Fibroblast of the conjunctiva (primary cell): ENCODE measurements at regions not wholly inside any gene's neighbourhood (a gene's known extent, or its start where the extent isn't known, plus 50 kb on each side); places are given as distances from the start of the nearest gene placed in this dataset.

Experiments used
- DNase-seq: peaks from one replicate; pipeline ENCODE4 v3.0.0-alpha.2; 2010; ENCODE audit warnings: low read depth

DNA sequence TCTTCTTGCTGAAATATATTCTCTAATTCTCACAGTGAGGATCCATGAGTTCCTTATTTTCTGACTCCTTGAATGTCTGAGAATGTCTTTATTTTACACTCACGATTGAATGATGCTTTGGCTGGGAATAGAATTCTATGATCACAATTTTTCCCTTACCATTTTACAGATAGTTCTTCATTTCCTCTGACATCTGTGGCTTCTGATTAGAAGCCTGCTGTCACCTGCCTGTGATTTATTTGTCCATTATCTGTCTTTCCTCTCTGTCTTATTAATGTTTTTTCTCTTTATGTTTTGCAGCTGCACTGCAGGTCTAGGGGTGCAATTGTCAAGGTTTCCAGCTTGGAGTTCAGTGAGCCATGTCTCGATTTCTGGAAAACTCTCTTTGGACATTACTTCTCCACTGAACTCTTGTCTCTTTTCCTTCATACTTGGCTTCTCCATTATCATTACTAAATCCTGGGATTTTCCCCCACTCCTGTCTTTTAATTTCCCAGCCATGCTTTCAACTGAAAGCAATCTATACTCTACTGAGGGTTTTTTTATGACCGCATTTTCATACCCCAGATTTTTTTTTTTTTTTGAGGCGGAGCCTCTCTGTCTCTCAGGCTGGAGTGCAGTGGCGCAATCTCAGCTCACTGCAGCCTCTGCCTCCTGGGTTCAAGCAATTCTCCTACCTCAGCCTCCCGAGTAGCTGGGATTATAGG lies 85.8 kb upstream of the PRNP start:
- DNase-seq: no peak

DNA sequence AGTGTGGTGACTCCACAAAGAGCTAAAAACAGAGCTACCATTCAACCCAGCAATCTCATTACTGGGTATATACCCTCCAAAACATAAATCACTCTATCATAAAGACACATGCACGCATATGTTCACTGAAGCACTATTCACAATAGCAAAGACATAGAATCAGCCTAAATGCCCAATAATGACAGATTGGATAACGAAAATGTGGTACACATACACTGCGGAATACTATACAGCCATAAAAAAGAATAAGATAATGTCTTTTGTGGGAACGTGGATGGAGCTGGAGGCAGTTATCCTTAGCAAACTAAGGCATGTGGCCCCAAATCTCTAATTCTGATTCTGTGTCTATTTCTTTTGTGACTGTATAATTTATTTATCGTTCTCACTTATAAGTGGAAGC lies 89.0 kb upstream of the PRNP start:
- DNase-seq: no peak

DNA sequence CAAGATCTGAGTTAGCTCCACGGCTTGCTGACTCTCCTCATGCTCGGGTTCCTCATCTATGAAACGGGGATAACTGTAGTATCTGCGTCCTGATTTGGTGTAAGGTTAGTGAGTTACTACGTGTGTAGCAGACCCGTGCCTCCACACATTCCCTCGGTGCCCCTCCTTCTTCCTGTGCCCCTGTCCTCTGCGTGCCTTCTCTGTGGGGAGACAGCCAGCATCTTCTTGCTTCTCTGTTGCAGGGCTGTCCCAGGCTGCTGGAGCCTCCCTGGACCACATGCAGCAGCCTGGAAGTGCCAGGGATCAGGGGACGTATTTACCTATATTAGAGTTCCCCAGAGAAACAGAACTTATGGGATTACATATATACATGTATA lies 93.1 kb upstream of the PRNP start:
- DNase-seq: no peak

DNA sequence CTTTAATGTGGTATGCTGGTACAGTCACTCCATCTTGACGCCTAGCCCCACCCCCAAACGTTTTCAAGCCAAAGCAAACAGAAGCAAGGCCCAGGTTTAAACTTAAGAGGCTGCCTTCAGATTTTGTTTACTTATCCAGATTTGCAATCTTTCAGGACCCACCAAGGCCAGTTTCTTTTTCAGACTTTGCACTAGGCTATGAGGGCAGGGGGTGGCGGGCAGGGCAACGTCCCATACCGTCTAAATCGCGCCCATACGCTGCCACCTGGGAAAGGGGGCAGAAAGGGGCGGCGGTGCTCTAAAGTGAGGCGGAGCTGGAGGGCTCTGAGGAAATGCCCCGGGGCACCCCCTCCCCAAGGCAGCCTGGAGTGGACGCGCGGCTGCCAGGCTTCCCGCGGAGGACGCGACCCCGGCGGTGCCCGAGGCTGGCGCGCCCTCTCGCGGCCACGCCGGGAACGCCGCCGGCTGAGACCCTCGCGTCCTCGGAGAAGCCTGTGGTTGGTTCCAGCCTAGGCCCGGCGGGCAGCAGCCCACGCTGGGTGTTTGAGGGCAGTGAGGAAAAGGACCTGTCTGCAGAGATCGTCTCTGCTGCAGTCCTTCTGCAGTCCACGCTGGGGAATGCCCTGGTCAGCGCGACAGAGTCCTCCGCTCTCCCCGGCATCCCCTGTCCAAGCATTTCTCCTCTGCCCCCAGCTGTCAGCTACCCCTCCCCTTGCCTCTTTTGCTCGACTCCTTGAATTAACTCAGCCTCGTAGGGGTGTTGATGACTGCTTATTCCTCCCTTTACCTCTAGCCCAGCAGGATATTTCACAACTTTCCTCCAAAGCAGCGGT lies 93.7 kb upstream of the PRNP start:
- DNase-seq: no peak

DNA sequence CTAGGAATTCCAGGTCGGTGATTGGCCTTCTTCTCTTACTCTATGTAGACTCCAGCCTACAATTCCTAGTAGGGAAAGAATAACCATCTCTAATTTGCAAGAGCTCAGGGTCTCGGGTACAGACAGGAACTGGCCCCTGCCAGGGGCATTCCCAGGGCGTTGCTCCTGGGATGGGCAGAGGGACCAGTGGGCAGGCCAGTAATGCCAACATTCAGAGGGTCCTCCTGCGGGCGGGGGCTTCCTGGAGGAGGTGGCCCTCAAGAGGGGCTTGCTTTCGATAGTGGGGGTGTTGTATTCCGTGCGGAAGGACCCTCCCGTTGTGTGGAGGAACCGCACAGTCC lies 94.3 kb upstream of the PRNP start:
- no peak for DNase-seq

DNA sequence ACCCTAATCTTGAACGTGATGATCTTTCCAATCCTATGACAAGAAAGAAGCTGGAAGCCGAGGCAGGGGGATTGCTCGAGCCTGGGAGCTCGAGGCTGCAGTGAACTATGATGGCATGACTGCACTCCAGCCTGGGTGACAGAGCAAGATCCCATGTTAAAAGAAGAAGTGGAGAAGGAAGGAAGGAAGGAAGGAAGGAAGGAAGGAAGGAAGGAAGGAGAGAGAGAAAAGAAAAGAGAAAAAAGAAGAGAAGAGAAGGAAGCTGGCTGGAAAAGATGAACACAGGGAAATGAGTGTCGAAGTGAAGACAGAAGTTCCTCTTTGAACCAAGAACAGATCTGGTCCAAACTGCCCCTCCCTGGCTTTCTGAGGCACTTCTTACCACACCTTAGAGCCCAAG lies 100.5 kb upstream of the PRNP start:
- DNase-seq: no peak

DNA sequence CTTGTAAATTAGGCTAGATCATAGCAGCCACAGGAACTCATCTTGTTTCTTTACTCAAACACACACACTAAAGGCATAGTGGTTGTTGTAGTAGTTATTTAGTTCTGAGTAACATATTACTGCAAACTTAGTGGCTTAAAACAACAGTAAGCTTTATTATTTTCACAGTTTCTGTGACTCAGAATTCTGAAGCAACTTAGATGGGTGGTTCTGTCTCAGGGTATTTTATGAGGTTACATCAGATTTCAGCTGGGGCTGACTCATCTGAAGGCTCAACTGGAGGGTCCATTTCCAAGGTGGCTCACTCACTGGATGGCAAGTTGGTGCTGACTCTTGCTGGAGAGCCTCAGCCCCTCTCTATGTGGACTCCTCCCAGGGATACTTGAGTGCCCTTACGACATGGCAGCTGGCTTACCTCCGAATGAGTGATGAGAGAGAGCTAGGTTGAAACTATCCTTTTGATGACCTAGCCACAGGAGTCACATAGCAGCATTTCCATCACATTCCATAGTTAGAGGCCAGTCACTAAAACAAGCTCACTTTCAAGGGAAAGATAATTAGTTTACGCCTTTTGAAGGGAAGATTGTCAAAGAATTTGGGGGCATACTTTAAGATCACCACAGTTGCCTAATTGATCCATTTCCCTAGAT lies 101.0 kb upstream of the PRNP start:
- peak; percentile 82 for DNase-seq

DNA sequence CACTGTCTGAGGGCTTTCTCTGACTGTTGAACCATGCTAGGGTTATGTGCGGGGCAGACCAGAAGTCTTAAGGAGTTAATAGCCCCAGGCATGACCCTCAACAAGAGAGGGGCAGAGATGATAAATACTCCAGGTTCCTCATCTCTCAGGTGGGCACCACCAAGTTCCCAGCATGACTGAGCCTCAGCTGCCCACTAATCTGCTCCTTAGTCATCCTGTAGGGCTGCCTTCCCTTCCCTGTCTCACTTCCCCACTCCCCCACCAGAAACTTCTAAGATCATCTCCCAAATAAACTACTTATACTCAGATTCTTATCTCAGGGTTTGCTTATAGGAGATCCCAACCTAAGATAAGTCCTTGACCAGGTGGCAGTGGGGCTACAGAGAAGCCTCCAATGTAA lies 101.7 kb upstream of the PRNP start:
- DNase-seq: no peak

DNA sequence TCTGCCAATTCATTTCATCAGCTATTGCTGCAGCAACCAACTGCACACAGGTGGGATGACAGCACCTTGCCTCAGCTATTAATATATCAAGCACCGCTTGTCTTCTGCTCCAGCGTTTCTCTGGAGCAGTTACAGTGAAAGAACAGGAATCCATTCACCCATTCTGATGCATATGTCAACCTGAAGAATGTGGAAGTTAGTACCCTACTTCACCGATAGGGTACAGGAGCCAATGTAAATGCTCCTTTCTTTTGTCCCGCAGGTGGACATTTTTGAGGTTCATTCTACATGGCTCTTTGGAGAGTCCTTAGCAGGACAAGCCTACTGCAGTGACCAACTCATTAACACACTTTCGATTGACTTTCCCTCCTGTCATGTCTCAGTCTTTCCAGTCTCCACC lies 104.4 kb upstream of the PRNP start:
- DNase-seq: no peak

DNA sequence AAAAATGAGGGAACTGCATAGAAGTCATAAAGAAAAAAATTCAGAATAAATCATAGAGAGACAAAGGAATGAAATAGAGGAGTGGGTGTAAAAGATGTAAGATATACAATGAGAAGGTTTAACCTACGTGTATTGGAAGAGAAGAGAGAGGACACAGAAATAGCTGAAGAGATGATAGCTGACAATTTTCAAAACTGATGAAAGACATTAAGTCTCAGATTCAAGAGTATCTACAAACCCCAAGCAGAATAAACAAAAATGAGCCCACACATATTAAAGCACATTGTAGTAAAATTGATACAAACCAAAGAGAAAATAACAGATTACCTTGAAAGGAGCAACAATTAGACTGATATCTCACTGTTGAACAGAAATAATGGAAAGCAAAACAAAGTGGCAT lies 107.9 kb upstream of the PRNP start:
- DNase-seq: no peak

DNA sequence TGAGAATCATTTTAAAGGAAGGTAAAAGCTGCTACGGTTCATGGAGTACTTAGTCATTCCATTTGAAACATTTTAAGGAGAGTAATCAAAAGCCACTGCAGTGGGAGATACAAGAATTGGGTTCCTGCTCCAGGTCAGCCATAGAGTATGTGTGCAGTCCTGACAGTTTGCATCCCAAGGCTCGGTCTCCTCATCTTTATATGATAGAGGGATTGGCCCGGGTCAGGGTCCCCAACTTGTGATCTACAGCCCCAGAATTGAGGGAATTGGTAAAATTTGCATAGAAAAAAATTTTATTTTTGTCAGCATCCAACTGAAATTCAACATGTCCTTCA lies 111.9 kb upstream of the PRNP start:
- no peak for DNase-seq

DNA sequence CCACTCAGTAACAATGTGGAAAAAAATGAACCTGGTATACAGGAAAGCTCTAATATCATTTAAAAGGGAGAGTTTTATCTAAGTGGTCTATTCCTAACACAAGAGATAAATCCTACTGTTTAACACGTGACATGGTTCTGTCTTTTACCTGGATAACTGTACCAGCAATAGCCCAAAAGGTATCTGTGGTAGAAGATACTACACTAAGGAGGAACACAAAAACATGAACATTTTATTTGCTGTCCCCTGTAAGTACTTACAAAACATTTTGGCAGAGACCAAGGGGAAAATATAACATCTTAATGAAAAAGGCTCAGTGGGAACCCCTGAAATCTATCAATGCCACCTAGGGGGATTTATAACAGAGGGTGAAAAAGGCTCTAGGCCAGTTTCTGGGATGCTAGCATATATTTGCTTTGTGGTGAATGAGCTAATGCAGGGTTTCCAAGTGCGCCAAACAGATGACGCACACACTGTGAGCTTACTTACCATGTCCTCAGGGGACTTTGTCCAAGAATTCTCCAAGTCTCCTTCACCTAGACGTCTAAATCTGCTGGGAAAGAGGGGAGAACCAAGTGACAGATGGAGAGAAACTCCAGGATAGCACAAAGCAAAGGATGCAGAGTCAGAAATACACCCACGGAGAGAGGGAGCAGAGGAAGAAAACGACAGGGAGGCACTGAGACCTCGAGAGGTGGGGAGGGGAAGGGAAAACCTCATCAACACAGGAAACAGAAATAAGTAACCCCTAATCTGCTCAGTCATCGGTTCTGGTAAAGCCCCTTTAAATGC lies 112.5 kb upstream of the PRNP start:
- peak; percentile 65 for DNase-seq

DNA sequence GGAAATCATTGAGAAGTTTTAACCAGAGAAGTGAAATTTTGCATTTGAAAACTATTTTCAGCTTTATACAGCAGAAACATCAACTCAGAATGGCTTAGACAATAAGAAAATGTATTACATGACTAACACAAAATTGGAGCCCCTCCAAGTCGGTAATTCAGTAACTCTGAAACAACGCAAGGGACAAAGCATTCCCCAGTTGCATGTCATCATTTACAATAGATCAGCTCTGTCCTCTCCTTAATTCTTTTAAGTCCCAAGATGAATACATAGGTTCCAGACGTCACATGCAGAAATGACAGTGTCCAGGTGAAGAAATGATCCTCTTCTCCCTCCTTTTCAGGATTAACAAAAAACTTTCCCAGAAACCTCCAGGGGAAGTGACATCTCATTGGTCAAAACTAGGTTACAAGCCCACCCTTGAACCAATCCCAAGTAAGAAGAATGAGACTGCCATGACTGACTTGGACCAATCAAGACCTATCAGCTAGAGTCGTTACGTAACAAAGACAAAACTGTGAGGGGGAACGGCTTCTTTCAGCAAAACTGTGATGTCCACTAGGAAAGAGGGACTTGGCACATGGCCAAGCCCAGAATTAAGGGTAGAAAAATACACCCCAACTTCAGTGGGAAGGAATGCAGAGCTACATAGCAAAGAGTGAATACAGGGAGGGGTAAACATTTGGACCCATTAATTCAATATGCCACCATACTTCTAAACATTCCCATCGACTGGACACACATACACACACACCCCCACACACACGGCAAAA lies 114.3 kb upstream of the PRNP start:
- DNase-seq: peak; percentile 47

DNA sequence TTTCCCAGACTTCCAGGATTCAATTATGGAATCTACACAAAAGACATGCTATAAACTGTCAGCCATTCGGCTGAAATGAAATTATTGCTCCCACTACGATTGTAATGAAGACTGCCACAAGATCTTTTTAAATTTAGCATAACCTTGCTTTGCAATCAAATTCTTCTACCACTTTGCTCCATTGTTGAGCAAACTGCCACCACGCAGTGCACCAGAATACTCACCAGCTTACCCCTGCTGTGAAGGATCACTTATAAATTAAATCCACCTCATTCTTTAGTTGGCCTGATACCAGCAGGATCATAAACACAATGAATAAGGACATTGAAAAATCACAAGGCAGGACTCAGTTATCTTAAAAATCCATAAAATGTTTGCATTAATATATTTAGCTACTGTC lies 116.4 kb upstream of the PRNP start:
- no peak for DNase-seq

DNA sequence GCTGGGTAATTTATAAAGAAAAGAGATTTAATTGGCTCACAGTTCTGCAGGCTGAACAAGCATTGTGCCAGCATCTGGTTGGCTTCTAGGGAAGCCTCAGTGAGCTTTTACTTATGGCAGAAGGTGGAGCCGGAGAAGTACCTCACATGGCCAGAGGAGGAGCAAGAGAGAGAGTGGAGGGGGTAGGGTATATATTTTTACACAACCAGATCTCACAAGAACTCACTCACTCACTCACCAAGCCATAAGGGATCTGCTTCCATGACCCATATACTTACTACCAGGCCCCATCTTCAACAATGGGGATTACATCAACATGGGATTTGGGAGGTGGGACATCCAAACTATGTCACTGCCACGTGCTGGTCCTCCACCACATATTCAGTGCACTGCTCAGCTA lies 117.2 kb upstream of the PRNP start:
- no peak for DNase-seq

DNA sequence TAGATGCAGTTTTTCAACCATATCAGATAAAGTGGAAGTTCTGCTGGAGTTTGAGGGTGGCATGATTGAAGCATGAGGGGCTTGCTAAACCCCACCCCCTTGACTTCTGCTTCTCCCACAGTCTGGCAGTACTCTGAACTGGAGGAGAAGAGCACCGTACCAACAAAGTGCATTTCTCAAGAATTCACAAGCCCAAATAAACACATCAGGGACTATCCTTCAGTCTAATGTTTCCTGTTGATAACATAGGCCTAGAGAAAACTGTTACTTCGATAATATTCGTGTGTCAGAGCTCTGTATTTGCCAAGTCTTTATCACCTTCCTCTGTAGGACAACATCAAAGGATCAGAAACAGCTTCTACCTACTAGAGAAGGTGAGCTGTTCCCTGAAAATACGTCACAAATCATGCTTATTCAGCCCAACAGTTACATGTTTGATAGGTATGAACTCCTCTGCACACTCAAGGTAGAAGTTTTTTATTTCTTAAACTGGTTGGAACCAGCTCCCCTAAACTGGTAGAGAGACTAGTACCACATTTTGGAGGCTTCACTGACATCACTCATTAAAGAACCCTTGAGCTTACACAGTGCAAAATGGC lies 117.8 kb upstream of the PRNP start:
- DNase-seq: no peak

DNA sequence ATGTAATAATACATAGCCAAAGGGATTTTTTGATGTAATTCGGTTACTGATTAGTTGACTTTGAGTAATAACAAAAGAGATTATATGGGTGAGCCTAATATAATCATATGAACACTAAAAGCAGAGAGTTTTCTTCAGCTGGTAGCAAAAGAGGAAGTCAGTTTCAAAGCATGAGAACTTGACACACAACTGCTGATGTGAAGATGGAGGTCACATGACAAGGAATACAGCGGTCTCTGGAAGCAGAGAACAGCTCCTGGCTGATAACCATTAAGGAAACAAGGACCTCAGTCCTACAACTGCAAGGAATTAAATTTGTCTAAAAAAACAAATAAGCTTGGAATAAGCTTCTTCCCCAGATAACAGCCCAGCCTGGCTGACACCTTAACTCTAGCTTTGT lies 119.1 kb upstream of the PRNP start:
- DNase-seq: no peak

DNA sequence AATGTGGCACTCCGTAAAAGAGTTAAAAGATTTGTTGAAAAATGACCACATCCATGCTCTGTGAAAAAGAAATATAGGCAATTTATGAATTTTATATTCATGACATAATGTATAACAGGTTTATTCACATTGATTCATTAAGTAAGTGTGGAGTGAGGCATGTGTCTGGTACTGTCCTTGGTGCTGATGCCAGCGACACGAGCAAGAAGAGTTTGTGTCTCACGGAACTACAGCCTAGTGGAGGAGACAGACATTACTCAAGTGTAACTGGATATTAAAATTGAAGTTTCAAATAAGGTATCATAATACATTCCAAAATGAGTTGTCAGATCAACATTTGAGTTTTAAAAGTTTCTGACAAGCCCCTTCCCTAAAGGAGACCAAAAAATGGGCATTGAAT lies 122.7 kb upstream of the PRNP start:
- DNase-seq: no peak

DNA sequence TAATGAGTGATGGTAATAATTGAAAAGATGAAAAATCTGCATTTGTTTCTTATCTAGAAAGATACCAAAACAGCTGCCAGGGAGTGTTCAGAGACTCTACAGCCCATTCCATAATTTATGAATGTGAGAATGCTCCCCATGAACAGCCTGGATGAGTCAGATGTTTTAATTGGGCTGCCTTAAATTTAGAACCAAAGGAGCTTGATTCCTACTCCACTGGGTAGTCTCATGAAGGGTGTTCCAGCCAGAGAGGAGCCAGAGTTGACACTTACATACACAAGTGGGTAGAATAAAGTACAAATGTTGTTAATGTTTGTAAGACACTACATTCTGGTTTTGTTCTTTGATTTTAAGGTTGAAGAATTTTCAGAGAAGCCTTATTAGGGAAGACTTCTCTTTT lies 123.2 kb upstream of the PRNP start:
- no peak for DNase-seq

DNA sequence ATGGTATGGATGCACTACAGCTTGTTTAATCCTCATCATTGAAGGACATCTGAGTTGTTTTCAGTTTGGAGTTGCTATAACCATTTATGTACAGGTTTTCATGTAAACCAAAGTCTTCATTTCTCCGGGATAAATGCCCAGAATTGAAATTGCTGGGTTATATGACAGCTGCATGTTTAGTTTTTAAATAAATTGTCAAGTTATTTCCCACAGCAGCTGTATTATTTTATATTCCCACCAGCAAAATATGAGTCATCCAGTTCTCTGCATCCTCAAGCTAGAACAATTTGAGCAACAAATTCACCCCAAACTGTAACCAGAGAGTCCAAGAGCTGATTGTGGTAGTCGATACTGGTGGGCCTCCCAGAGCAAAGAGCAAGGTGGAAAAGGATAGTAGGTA lies 125.6 kb upstream of the PRNP start:
- DNase-seq: no peak

DNA sequence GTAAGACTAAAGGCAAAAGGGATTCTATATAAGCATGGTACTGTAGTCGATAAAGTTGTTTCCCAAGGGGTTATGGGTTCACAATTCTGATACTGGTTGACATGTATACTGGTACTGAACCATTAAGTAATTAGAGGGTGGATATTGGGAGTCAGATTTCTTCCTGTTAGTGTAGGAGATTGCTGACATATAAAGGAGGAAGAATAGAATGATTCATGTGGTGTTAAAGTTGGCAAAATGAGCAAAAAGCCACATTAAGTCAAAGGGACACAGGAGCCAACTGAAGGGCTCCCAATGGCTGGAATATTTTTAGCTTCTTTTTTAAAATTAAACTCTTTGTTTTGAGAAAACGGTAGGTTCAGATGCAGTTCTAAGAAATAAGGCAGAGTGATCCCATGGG lies 126.3 kb upstream of the PRNP start:
- no peak for DNase-seq

DNA sequence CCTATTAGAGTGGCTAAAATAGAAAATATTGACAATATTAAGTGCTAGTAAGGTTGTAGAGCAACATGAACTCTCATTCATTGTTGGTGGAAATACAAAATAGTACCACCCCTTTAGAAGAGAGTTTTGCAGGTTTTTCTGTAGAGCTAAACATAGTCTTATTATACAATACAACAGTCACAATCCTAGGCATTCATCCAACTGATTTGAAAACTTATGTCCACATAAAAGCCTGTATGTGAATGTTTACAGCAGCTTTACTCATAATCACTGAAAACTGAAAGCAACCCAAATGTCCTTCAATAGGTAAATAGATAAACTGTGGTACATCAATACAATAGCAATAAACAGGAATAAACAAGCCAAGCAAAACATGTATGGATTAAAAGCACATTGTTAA lies 127.2 kb upstream of the PRNP start:
- no peak for DNase-seq
